Body of pancreas (tissue), 4 donors: ENCODE measurements at regions not wholly inside any gene's neighbourhood (a gene's known extent, or its start where the extent isn't known, plus 50 kb on each side); places are given as distances from the start of the nearest gene placed in this dataset.

Experiments
- ATAC-seq: fragments of 150-250 bp; one replicate; pipeline ENCODE4 v1.9.1; 2016
- DNase-seq, 4 donors: peaks; one replicate each; pipeline ENCODE4 v3.0.0-alpha.2; 2019
- H3K27ac ChIP-seq, 4 donors: fragments of 200-600 bp; sonication (generic); 1 replicate in 3 of 4; 2 replicates in 1 of 4; pipeline versions ENCODE4 v1.5.1 to v1.6.1; 2016 to 2019; ENCODE audit warnings: mild to moderate bottlenecking in 1 of 4, mixed read lengths in 1 of 4, moderate library complexity in 1 of 4
- H3K27me3 ChIP-seq, 2 donors: fragments of 200-600 bp; sonication (generic); one replicate each; pipeline ENCODE4 v1.6.0; 2016; ENCODE audit warnings: mild to moderate bottlenecking in 1 of 2
- H3K36me3 ChIP-seq, 2 donors: fragments of 200-600 bp; sonication (generic); replicated peaks in 1 of 2; 2 replicates each; pipeline ENCODE4 v1.5.1; 2016; ENCODE audit warnings: low read depth in 2 of 2; ENCODE audit not compliant: insufficient read depth in 1 of 2
- H3K4me1 ChIP-seq: fragments of 200-600 bp; sonication (generic); one replicate; pipeline ENCODE4 v1.6.0; 2016
- H3K4me3 ChIP-seq, 2 donors: fragments of 200-600 bp; sonication (generic); 1 replicate in 1 of 2; 2 replicates in 1 of 2; pipeline ENCODE4 v1.5.1; 2016 to 2019
- H3K9me3 ChIP-seq, 3 donors: fragments of 200-600 bp; sonication (generic); 1 replicate in 2 of 3; 2 replicates in 1 of 3; pipeline ENCODE4 v1.5.1; 2016
- POLR2A ChIP-seq, 3 donors: fragments of 450-650 bp; IDR thresholded peaks; one replicate each; pipeline ENCODE4 v1.6.1; 2016; ENCODE audit warnings: antibody characterized with exemption in 3 of 3, mild to moderate bottlenecking in 2 of 3
- WGBS, 2 donors: methylation state at CpG; one replicate each; pipeline ENCODE4 v1.1.5; 2017; 5-methylcytosine and 5-hydroxymethylcytosine counted together
- intact Hi-C: fragments of 100-400 bp; cut with DNase I; formaldehyde crosslinking; loops from one replicate; pipeline ENCODE4 v1.15.1; 2023
- TF ChIP-seq, protein P1 (sequence below), 7 experiments: fragments of 450-650 bp in 4 of 7; fragments of 200-600 bp in 3 of 7; sonication (generic) in 3 of 7; IDR thresholded peaks; one replicate each; pipeline ENCODE4 v1.5.1; 2016 to 2019; ENCODE audit warnings: antibody characterized with exemption in 7 of 7

DNA sequence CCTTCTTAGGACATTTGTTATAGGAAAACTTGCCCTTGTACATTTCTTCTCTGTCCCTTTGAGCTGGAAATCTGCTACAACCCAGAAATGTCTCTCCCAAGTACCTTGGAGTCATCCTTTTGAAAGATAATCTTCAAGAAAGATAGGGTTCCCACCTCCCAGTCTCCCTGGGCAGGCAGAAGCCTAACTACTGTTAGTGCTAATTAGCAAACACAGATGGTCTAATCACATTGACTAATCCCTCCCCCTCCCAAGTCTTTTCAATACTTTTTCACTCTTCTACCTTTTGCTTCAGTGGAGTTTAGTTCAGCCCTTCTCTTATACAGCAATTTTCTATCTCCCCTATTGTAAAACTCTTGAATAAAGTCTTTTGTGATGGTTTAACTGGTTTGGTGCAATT, 129.8 kb upstream of the PPFIA2 start:
- Histone ChIP-seq H3K27ac (no peak overlapping the region), H3K4me3 (no peak overlapping the region), H3K9me3 (no peaks in the 10 kb centered on the region), H3K4me1 (no peaks in the 10 kb centered on the region), H3K27me3 (no peaks in the 10 kb centered on the region), H3K36me3 (no peaks in the 10 kb centered on the region)
- ATAC-seq: no peak
- intact Hi-C loops: no loop called here
- TF ChIP-seq, protein P1, sequence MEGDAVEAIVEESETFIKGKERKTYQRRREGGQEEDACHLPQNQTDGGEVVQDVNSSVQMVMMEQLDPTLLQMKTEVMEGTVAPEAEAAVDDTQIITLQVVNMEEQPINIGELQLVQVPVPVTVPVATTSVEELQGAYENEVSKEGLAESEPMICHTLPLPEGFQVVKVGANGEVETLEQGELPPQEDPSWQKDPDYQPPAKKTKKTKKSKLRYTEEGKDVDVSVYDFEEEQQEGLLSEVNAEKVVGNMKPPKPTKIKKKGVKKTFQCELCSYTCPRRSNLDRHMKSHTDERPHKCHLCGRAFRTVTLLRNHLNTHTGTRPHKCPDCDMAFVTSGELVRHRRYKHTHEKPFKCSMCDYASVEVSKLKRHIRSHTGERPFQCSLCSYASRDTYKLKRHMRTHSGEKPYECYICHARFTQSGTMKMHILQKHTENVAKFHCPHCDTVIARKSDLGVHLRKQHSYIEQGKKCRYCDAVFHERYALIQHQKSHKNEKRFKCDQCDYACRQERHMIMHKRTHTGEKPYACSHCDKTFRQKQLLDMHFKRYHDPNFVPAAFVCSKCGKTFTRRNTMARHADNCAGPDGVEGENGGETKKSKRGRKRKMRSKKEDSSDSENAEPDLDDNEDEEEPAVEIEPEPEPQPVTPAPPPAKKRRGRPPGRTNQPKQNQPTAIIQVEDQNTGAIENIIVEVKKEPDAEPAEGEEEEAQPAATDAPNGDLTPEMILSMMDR (IDR thresholded peaks at IDR 0.05): no peak
- TF ChIP-seq POLR2A (IDR thresholded peaks at IDR 0.05): no peak
- no peak for DNase-seq

DNA sequence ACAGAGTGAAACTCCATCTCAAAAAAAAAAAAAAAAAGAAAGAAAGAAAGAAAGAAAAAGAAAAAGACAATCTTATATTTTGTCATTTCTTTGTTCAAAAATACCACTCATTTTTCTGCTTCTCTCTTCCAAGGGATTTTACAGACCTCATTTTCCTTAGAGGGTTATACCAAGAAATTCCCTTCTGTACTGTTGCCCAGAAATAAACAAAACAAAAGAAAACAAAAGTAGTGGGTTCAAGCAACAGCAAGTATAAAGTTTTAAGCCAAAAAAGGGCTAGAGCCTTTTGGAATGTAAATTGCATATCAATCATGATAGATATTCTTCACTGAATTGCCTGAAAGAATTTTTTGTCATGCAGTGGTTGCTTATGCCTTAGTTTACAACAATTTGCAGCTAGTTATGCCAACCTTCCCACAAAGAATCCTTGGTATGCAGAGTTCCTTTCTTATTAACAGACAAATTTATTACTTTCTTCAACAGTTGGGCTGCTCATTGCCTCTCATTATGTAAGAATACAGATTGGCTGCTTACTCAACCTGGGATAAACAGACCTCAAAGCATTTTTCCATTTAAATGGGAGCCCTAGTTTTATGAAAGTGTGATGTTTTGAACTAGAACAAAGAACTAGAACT, 129.1 kb upstream of the PPFIA2 start:
- ATAC-seq: no peak
- DNase-seq: no peak

DNA sequence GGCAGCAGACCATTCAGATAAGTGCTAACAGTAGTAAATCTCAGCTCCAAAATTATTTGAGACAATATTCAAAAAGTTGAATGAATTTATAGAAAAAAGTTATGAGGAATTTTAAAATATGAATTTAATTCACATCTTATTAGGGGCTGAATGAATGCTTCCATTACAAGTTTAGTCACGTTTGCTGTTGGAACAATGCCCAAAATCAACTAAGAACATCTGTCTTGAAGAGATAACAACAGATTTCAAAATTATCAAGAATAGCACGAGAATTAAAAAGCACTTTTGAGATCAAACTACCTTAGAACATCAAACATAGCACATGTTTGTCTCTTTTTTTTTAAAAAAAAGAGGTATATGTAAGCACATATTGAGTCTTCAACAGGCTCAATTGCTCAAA, 115.4 kb upstream of the PPFIA2 start:
- Histone ChIP-seq H3K9me3 (no peaks in the 10 kb centered on the region), H3K4me3 (no peak overlapping the region), H3K27ac (no peak overlapping the region), H3K4me1 (no peaks in the 10 kb centered on the region), H3K27me3 (no peaks in the 10 kb centered on the region), H3K36me3 (no peaks in the 10 kb centered on the region)
- no peak for ATAC-seq
- TF ChIP-seq POLR2A (IDR thresholded peaks at IDR 0.05): no peak
- TF ChIP-seq, protein P1 (IDR thresholded peaks at IDR 0.05): no peak
- no peak for DNase-seq
- 1 to 3% methylated on average over 2 of the region's 2 CpGs for WGBS, 2 donors
- intact Hi-C loops: no loop called here

More for the DNA sequence above, 129.1 kb upstream of the PPFIA2 start:
- Histone ChIP-seq H3K4me1 (no peaks in the 10 kb centered on the region), H3K36me3 (no peaks in the 10 kb centered on the region), H3K4me3 (no peak overlapping the region), H3K9me3 (no peaks in the 10 kb centered on the region), H3K27ac (no peak overlapping the region), H3K27me3 (no peaks in the 10 kb centered on the region)
- intact Hi-C loops: no loop called here
- no peak for TF ChIP-seq POLR2A (IDR thresholded peaks at IDR 0.05)
- TF ChIP-seq, protein P1 (IDR thresholded peaks at IDR 0.05): no peak

DNA sequence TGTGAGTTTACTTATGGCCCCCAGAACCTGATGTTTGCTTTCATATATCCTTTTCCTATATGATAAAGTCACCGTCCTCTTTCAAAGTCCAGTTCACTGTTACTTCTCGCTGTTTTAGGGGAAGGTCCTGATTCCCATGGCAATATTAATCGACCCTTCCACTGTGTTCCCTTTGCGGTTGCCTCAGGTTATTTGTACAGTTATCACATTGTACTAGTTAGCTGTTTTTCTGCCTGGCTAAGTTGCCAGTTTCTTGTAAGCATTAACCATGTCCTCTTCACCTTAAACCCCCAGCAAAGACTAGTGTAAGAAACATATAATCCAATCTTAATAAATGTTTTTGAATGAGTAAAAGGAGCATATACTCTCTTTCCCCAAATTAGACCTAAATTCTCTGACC, 115.0 kb upstream of the PPFIA2 start:
- Histone ChIP-seq H3K9me3 (no peaks in the 10 kb centered on the region), H3K4me1 (no peaks in the 10 kb centered on the region), H3K27ac (no peak overlapping the region), H3K36me3 (no peaks in the 10 kb centered on the region), H3K4me3 (no peak overlapping the region), H3K27me3 (no peaks in the 10 kb centered on the region)
- 11 to 23% methylated on average over 4 of the region's 4 CpGs for WGBS, 2 donors
- DNase-seq (no peak), ATAC-seq (no peak)
- intact Hi-C loops: no loop called here
- TF ChIP-seq, protein P1 (IDR thresholded peaks at IDR 0.05): no peak
- no peak for TF ChIP-seq POLR2A (IDR thresholded peaks at IDR 0.05)

DNA sequence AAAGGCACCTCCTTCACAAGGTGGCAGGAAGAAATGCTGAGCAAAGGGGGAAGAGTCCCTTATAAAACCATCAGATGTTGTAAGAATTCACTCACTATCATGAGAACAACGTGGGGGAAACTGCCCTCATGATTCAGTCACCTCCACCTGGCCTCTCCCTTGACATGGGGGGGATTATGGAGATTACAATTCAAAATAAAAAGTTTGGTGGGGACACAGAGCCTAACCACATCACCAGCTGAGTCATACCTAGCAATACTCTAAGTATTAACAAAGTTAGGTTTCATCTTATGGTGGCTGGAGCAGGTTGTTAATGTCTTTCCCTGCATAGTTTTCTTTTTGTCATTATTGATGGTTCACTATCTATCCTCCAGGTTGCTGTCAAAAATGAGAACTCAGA, 113.2 kb upstream of the PPFIA2 start:
- DNase-seq (no peak), ATAC-seq (no peak)
- WGBS, 2 donors: 29 to 59% methylated on average over 1 of the region's 1 CpG
- Histone ChIP-seq H3K27ac (no peak overlapping the region), H3K4me3 (no peak overlapping the region), H3K9me3 (no peaks in the 10 kb centered on the region), H3K4me1 (no peaks in the 10 kb centered on the region), H3K36me3 (no peaks in the 10 kb centered on the region), H3K27me3 (no peaks in the 10 kb centered on the region)
- no peak for TF ChIP-seq POLR2A (IDR thresholded peaks at IDR 0.05)
- TF ChIP-seq, protein P1 (IDR thresholded peaks at IDR 0.05): no peak
- intact Hi-C loops: no loop called here
